ENCODE measurements at regions not wholly inside any gene's neighbourhood (a gene's known extent, or its start where the extent isn't known, plus 50 kb on each side); places are given as distances from the start of the nearest gene placed in this dataset.

DNA sequence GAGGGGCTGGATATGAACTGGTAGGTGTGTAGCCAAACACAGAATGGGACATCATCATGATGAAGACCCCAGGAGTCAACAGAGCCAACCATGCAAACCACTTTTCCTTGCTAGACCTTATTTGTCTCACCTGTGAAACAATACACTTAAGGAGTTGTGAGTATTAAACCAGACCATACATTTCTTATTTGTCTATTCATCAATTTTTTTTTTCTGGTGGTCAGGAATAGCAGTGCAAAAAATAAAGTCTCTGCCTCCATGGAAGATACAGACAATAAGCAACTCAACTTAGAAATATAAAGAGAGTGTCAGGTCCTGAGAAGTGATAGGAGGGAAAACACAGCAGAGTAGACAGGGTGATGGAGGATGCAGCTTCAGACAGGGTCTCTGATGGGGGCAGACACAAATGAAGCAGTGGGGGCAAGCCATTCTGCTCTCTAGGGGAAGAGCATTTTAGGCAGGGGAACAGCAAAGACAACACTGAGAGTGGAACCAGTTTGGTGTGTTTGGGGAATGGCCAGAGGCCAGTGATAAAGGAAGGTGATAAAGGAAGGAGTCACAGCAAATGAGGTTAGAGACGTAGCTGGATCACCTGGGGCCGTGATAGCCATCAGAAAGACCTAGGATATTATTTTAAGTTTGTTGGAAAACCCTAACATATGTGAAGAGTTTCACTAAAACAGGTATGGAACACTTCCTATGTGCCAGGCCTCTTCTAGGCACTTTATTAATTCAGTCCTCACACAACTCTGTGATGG lies 256.2 kb downstream of the MAN2A1 start:
- no peak for DNase-seq

- DNase-seq: no peak
Observed at GRCh38 chr5:109946610-109947009, 256.9 kb downstream of the MAN2A1 start.

- no peak for DNase-seq
Observed at GRCh38 chr5:109947667-109948066, 257.9 kb downstream of the MAN2A1 start.

- no peak for DNase-seq
Observed at GRCh38 chr5:109950634-109951033, 260.9 kb downstream of the MAN2A1 start.

DNA sequence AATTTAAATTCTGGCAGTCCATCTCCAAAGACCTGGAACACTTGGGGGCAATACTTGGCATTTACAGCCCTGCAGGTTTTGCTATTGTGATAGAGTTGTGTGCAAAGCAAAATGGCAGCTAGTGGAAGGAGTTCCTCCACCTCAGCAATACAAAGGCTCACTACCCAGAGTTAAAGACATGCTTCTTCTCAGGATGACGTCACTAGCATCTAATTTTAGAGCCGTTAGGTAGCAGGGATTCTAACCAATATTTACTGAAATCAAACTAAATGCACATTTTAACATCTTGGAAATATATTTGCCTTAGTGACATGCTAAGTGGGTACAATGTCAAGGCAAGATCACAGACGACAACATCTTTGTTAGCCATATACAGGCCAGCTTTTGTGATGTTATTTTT lies 261.6 kb downstream of the MAN2A1 start:
- no peak for DNase-seq

DNA sequence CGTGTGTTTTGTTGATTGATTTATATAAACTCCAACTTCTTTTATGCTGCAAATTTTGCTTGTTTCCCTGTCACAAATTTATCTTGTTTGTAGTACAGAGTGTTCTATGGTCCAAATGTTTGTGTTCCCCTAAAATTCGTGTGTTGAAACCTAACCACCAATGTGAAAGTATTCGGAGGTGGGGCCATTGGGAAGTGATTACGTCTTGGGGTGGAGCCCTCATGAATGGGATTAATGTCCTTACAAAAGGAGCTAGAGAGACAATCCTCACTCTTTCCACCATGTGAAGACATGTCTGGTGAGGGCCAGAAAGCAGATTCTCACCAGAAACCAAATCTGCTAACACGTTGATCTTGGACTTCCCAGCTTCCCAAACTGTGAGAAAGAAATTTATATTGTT lies 262.0 kb downstream of the MAN2A1 start:
- DNase-seq: no peak

DNA sequence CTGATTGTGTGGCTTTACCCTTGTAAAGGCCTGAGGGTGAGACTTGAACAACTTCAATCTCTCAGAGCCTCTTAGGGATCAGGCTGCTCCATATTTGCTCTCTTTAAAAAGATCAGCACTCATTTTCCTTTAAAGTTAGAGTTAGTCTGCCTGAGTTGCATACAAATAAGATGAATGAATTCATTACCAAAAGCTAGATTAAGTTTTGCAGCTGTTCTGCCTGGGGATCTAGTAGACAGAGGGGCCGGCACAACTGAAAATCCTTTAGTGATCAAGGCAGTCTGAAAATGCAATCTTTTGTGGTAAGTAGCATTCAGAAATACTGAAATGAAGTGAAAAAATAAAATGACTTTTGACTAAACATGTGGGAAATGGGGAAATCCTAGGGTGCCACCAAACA lies 264.0 kb downstream of the MAN2A1 start:
- DNase-seq: no peak

GRCh38 chr5:109956884-109957283 lies 267.2 kb downstream of the MAN2A1 start:
- DNase-seq: no peak

- DNase-seq: no peak
Observed at GRCh38 chr5:109958082-109958481, 268.4 kb downstream of the MAN2A1 start.

DNA sequence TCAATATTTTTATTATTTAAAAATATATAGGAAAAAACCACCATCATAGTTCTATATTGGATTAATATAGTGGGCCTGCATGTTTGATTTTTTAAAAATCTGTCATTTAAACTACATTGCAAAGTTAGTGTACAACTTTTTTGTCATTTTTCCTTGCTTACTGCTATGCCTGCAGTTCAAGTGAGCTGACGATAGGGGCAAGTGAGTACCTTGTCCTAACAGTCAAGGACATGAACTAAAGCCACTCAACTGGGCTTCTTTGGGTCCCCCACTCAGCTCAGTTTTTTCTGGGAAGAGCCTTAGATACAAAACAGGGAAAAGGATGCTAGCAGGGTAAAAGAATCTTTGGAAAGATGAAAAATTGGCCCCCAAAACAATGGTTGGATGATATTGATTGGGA lies 269.9 kb downstream of the MAN2A1 start:
- no peak for DNase-seq

- DNase-seq: no peak
Observed at GRCh38 chr5:109961751-109962150, 272.0 kb downstream of the MAN2A1 start.

DNA sequence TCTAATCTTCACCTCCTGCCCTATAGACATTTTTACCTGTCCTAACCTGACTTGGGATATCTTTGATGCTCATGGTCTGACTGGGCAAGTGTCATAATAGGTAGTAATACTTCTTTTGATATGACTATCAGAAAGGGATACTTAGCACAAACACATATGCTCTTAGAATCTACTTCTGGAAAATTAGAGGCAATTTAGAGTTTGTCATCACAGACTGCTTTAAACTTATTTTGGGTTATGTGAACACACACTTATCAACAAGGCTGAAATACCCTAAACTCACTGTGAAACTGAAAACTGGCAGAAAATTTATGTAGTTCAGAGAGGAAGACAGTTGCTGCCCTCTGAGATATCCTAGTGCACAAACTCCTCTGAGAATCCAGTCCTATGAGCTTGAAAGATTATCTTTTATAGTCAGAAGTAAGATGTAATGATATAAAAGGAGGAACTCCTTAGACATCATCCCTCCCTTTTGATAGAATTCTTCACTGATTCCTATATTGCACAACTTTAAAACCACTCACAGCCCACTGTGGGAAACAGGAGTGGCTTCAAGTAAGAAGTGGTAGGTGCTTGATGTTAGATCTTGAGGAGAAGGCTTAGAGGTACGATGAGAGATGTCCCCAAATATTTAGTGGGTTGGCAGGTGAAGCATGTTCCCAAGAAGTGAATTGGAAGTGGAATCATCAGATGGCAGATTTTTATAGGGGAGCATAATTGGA lies 273.3 kb downstream of the MAN2A1 start:
- no peak for DNase-seq

DNA sequence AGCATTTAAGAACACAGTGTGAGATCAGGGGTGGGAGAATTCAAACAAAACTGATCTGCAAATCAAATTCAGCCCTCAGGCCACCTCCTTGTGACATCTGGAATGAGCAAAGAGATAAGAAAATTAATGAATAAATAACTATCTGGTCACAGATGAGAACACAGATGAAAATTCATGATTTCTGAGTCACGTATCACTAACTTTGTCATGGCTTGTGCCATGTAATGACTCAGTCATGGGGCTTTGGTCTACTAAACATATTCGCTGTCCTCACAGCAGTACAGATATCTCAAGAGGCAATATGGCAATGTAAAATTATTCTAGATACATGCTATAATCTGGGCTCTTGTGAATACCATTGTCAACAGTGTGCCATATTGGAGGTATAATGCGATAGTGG lies 274.4 kb downstream of the MAN2A1 start:
- DNase-seq: no peak

DNA sequence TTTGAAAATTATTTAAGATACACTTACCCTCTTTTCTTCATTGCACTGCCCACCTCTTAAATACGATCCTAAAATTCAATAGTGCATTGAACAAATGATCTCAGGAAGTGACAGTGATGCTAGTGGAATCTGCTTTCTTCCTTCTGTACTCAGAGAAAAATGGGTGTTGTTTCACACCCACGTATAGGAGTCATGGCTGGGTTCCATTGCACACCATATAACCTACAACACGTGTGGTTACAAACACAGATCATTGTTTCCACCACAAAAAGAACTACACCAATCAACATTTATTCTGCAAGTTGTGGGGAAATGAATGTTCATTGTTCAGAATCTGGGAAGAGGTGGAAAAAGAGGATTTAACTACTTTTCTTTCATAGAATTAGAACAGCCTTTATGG lies 275.9 kb downstream of the MAN2A1 start:
- DNase-seq: no peak

DNA sequence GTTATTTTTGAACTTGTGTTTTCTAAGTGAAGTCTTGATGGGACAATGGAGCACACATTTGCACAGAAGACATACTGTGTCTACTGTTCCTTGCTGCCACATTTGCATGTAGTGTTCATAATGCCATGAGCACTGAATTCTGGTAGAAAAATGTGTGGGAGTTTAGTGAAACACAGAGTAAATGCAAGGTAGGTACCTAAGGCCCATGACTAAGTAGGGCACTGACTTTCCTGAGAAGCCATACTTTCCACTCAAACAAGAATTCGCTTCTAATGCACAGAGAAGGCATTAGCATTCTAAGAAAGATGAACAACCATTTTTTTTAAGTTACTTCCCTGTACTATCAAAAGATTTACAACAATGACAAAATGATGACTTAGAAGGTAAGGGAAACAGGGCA lies 282.2 kb downstream of the MAN2A1 start:
- DNase-seq: no peak

GRCh38 chr5:109981979-109982378 lies 292.3 kb downstream of the MAN2A1 start:
- no peak for DNase-seq

DNA sequence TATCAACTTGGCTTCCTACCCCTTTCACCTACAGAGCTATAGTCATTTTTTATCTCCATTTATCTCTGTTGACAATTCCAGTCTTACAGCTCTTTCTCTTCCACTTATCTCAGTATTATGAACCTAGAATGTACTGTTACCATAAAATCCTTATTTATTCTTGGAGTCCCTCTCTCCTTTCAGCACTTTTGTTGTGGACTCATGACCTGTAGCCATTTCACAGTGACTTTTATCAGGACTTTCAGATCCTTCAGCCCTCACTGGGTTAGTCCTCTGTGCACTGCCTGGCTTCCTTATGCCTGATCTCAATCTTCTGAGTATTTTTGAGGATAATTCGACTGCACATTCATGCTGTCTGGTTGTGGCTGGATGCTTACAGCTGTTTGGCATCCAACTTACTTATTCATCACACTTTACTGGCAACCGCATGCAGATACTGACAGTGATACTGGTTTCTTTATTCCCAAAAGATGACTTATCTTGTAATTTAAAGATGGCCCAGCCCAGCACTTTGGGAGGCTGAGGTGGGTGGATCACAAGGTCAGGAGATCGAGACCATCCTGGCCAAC lies 293.3 kb downstream of the MAN2A1 start:
- no peak for DNase-seq

- no peak for DNase-seq
Observed at GRCh38 chr5:109986726-109987125, 297.0 kb downstream of the MAN2A1 start.

- no peak for DNase-seq
Observed at GRCh38 chr5:109987355-109987754, 297.6 kb downstream of the MAN2A1 start.

DNA sequence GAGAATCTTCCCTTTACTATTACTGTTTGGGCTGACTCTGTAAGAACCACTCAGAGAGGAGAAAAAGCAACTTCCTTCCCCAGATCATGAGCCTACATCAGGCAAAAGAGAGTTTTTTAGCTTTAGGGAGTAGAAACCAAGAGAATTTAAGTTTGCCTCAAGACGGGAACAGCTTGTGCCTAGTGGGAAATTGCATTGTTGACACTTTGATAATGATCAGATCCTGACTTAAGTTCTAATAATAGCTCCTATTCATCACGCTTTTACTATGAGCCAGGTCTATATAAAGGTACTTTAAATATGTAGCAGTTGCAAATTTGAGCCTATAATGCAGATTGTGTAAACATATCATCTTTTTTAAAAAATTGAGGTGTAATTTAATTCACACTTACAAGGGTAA lies 298.2 kb downstream of the MAN2A1 start:
- DNase-seq: no peak

- DNase-seq: no peak
Observed at GRCh38 chr5:109989161-109989560, 299.4 kb downstream of the MAN2A1 start.

- no peak for DNase-seq
Observed at GRCh38 chr5:109989994-109990722, 300.4 kb downstream of the MAN2A1 start.

DNA sequence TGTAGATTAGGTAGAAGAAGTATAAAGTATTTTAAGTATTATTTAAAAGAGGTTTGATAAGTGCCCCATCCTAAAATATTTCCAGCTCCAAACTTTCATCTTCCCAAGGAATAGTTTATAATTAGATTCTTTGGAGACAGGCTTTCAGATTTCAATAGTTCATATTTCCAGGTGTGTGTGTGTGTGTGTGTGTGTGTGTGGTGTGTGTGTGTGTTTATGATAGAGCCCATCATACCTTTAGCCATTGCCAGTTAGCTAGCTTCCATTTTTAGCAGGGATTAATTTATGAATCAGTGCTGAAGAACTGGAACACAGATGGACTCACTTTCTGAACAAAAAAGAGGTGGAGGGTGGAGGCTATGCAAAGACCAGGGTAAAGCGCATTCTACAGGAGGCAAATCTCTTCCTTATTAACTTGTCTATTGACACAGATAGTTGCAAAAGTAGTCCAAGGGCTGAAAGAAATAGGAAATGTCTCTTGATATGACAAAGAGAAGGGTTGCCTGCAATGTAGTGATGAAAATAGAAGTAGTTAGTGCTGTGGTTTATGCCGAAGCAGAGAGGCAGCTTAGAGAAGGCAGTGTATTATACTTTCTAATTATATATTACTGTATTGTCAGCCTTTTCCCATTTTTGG lies 301.1 kb downstream of the MAN2A1 start:
- no peak for DNase-seq
